CD4-positive, alpha-beta T cell treated with Interleukin-21 for 1 hour (primary cell): ENCODE measurements at regions not wholly inside any gene's neighbourhood (a gene's known extent, or its start where the extent isn't known, plus 50 kb on each side); places are given as distances from the start of the nearest gene placed in this dataset.
"Not testable (repeated sequence)": the region's sequence is repeated elsewhere in the genome, so short reads cannot be mapped to it uniquely, and the experiment has no call there.

Experiments used
- DNase-seq: peaks from one replicate; pipeline ENCODE4 v3.0.0-alpha.2; 2020

DNA sequence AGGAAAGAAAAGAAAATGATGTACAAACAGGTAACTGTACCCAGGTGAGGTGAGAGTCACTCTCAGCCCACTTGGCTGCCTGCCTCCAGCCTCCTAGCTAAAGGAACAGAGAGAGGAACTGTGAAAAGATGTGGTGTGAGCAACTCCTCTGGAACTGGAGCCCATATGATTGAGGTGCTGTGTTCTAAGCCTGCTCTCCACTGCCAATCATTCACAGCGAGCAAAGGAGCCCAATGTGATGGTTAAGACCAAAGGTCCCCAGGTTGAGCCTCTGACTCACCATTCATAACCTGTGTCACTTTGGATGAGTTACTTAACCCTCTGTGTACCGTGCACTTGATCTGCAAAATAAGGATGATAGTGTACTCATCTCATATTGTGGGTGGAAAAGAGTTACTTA, 868.1 kb upstream of the AUTS2 start:
- DNase-seq: no peak

DNA sequence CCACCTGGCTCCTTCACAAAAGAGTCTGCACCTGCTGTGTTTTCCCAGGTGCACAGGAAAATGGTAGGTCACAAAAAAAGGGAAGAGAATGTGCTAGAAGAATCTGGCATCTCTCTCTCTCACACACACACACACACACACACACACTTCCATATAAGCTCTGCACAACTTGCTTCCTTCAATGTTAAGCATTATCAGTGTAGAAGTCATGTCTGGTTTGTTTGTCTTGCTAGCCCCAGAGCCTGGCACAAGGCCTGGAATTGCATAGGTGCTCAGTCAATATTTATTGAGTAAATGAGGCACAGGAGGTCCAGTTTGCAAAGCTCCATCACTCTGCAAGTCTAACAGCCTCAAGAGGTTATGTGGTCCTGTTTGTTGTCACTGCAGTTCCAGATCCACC, 867.3 kb upstream of the AUTS2 start:
- no peak for DNase-seq

DNA sequence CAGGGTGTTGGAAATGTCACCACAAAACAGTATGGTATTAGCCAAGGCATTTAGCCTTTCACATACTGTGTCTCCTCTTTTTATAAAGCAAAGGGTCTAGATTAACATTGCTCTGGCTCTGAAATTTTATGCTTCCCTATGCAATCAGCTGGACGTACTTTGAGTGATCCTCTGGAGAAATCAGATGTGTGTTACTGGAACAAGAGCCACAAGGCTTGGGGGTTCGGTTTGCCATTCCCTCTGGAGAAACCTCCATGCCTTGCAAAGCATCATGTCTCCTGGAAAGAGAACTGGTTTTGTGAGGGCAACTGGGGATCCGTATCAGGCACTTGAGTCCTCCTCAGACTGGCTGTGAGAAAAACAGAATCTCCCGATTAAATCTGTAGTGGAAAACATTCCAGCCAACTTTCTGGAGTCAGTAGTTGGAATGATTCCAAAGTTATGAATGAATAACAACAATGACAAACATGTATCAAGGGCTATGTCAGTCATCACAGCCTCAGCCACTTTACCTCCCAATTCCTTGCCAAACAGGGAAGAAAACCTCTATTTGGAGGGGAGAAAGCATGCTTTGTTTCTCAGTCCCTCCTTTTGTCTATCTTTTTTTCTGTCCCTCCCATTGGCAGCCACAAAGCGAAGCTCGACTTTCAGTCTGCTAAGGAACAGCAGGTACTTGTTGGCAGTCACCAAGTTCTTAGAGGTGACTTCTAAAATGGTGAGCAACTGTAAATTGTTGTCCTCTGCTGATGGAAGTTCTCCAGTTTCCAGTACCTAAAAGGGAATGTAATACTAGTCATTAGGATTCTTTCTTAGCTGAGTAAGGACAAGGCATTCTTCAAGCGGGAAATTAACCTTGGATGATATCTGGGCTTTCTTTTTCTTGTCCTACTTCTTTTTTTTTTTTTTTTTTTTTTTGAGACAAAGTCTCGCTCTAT, 864.8 kb upstream of the AUTS2 start:
- DNase-seq: no peak

DNA sequence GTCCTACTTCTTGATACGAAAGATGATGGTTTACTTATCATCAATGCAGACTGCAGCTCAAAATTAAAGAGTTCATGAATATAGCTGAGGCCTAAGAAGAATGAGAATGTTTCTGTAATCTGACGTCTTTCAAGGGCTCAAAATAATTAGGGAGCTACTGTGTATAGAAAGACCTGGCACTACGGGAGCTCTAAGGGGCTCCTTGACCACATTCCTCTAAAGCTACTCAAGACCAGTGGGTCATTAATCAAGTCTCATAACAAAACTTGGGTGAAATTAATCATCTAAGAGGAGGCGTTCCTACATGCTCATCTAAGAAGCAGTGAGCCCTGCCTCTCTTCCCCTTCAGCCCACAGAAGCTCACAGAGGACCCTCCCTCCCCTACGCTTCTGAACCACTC, 863.8 kb upstream of the AUTS2 start:
- no peak for DNase-seq

DNA sequence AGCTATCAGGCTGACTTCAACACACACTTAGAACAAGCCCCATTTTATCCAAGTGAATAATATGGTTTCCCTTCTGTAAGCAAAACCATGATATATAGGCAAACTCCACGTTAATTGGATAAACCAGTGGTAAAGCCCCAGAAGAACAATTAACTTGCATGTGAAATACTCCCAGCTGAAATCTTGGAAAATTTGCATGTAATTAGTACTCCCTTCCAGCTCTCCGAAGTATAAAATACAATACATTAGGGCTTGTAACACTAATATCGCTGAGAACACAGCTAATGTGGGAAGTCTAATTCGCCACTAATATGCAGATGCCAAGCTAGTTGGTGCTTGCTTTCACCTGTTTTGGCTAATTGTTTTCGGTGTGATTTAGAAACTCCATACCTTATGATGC, 859.0 kb upstream of the AUTS2 start:
- DNase-seq: no peak

DNA sequence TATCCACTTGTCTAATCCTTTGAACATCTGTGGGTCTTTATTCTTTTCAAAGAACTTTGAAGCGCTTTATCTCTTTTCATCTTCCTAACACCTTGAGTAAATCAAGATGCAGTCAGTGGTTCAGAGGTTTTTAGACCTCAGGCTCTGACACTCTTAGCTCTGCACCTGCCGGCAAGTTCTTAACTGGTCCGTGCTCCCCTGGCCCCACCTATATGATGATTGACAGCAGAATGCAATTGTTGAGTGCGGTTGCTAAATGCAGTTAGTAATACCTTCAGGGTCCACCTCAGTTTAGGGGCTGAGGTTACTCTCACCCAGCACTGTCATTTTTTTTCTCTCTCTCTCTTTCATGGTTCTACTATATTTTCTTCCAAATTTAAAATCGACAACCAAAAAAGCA, 854.2 kb upstream of the AUTS2 start:
- no peak for DNase-seq

DNA sequence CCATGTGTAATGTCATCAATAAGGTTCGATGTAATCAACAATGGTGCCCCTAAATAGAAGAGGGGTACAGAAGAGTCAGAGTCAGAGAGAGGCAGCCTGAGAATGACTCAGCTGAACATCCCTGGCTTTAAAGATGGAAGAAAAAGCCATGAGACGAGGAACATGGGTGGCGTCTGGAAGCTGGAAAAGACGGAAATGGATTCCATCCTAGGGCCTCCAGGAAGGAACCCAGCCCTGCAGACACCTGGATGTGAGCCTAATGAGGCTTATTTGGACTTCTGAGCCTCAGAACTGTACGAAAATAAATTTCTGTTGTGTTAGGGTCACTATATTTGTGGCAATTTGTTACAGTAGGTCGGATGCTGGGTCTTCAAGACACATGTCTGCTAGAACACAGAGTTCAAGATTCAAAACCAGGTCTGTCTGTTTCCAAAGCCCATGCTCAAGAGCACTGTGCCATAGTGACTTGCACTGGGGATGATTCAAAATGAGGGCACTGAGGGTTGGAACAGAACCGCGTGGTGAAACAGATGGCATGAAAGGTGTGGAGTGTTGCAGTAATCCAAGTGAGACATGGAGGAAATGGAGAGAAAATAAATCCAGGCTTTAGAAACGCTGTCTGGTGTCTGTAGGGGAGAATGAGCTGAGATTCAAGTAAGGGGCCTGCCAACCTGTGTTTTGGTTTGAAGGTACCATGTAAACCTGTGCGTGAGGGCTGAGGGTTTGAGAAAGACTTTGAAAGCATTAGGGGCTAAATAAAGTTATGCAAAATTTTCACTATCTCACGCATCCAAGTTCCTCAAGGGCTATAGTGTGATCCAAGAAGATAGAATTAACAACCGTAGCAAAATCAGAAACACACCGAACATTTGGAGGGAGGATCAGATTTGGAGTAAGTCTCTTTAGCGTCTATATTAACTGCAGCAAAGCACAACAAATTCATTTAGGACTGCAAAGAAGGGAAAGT, 849.1 kb upstream of the AUTS2 start:
- no peak for DNase-seq

DNA sequence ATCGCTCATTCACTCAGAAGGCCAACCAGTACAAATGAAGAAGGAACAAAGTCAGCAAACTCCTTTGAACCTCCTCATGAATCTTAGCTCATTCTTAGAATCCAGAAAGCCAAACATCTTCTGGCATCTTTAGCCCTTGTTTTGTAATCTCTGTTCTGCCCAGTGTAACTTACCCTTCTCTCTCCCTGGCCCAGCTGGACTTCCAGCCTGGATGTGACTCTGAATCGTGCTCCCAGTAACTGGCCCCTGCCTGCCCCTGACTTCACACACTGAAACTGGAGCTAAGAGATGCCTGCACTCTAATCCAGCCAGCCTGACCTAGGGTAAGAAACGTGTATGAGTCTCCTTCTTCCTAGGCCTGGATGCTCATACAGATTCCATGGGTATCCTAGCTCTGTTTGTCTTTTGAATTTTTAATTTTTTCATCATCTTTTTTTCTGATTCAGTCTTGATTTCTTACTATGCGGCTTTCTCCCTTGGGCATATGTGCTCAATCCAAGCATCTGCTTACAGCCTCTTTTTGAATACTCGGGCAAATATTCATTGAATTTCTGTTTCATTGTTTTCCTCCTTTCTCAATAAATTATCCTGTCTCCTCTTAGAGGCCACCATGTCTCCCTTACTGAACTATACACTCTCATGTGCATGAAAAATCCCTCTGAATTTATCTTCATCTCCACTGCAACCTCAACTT, 845.6 kb upstream of the AUTS2 start:
- DNase-seq: no peak

DNA sequence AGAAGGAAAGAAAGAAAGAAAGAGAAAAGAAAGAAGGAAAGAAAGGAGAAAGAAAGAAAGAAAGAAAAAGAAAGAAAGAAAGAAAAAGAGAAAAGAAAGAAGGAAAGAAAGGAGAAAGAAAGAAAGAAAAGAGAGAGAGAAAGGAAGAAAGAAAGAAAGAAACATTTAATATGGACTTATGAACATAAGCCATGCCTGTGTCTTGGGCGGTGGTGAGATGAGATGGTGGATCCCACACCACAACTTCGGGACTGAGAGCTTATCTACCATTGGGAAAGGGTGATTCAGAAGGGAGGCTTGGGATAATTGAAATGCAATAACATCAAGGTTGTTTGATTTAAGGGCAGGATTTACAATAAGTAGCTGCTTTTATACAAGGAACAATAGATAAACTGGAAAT, 843.9 kb upstream of the AUTS2 start:
- DNase-seq: no peak

DNA sequence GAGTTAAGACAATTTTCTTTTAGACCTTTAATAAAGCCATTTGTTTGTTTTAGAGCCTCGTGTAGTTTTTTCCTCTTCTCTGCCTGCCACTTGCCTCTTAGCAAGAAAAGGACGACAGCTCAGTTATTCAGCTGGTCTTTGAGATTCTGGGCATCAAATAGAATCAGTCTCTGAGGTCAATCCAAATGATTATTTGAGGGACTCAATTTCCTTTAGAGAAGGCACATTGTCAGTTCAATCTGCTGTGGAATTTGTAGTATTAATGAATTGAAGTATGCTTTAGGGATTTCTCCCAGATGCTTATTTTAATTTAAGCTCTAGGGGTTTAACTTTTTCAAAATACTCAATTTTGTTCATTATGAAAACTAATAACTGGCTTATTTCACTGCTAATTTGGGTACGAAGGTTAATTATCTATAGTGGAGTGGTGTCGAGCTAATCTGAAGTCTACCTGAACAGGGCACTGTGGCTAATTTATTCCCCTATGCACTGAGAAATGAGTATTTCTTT, 841.2 kb upstream of the AUTS2 start:
- DNase-seq: no peak

DNA sequence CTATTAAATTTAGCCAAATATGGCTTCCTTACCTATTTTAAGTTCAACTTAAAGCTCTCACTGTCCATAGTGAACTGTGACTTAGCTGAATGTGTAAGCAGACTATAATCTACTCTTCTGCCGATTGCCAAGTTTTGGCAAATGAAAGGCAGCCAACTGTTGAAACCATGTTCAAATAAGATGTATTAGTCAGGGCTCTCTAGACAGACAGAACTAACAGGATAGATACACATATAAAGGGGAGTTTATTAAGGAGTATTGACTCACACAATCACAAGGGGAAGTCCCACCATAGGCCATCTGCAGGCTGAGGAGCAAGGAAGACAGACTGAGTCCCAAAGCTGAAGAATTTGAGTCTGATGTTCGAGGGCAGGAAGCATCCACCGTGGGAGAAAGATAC, 837.7 kb upstream of the AUTS2 start:
- no peak for DNase-seq

DNA sequence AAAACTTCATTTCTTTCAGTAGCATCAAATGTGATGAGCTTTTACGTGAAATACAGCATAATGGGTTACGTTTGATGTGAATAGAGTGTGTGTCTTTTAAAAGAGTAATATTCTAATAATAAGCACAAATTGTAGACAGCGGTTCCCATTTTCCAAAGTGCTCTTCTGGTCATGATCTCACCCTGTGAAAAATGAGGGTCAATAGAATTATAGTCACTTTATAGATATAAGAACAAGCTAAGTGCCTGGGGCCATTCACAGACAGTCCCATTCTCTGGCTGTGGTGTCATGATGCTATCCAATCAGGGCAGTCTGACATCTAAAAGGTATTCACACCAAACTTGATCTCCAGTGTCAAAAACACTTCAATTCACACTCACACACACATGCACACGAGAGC, 830.8 kb upstream of the AUTS2 start:
- no peak for DNase-seq

DNA sequence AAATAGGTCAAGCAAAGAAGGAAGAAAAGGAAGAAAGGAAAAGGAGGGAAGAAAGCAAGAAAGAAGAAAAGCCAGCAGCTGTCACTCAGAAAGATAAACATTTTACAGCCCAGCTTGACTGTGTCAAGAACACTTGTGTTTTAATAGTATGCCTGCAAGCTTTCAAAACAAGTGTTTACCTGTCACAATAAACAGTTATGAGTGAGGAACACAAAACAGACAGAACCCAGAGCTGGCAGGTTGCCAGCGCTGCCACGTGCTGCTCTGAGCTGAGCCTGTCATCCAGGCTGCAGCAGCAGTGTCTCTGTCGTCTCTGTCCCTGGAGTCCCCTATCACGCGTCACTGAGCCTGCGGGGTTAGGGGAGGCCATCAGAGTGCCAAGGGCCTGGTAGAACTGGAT, 827.6 kb upstream of the AUTS2 start:
- no peak for DNase-seq

DNA sequence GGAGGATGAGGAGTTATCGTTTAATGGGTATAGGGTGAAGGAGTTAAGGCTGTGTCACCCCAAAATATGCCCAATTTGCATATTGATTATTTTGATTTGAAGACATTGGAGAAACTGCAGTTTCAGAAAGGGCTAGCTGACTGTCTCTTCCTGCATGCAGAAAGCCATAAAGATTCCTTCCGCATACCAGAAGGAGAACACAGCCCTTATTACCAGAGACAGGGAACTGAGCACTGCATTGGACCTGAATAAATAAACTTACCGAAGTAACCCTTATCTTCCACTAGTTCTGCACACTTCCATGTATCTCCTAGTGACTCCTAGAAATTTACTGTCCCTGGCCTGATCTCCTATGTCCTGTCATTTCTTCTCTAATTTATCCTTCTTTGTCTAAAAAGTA, 821.9 kb upstream of the AUTS2 start:
- DNase-seq: no peak

DNA sequence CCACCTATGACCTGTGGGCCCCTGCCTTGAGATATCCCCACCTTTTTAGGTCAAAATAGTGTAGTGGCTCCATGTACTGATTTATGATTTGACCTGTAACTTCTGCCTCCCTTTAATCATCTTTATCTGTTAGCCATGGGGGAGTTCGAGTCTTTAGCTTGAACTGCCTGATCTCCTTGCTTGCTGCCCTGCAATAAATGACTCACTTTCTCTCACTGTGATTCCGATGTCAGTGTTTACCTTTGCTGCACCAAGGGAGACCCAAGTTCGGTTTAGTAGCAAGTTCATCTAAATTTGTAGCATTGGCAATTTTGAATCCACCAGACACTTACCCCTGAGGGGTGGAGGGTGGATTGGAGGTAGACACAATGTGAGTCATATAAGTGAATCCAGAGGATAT, 814.6 kb upstream of the AUTS2 start:
- DNase-seq: no peak

DNA sequence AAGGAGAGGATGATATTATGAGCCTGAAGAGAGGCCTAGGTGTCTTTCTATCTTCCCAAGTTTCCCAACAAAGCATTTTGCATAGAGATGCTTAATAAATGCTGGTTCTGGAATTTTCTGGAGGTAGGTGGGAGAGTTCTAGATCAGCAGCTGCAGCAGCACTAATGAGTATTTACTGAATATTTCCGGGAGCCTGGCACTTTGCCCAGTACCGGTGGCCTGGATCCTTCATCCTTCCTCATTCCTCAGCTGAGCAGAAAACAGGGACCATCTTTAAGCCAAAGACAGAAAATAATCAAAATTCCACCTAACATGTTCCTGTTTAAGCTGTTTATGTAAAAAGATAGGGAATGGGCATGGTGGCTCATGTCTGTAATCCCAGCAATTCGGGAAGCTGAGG, 813.2 kb upstream of the AUTS2 start:
- DNase-seq: no peak

DNA sequence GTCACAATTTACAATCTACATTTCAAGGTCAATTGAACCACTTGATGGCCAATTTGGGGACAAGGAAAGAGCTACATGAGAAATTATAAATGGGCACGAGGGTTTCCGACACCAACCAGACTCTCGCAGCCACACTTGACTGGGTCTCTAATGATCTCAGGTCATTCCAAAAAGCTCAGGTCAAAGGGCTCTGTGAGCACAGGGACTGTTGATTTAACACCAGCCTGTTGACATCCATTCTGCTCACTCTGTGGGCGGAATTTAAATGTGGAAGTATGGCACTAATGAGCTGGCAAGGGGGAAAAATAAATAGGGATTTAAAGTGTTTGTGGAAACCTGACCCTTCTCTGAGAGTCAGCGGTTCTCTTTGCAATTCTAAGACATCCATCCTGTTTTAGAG, 810.7 kb upstream of the AUTS2 start:
- DNase-seq: no peak

DNA sequence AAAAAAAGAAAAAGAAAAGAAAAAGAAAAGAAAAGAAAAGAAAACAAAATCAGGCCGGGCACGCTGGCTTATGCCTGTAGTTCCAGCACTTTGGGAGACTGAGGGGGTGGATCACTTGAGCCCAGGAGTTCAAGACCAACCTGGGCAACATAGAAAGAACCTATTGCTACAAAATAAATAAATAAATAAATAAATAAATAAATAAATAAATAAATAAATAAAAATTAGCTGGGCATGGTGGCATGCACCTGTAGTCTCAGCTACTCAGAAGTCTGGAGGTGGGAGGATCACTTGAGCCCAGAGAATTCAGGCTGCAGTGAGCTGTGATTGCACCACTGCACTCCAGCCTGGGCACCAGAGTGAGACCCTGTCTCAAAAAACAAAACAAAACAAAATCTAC, 809.7 kb upstream of the AUTS2 start:
- not testable (repeated sequence) for DNase-seq

DNA sequence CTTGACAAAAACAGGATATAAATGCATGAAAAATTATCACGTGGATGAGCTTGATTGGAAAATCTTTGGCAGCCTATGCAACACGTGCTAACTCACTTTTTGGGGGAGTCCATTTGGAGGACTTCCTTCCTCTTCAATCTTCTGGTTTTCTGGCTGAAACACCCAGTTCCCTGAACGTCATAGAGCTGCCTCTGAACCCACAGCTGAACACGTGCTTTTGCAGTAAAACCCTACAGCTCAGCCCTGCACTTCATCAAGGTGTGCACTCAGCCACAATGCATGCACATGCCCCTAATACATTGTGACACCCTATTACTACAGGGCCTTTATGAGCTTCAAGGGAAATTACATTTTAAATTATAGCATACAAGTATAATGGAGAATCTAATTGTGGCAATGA, 808.7 kb upstream of the AUTS2 start:
- no peak for DNase-seq

DNA sequence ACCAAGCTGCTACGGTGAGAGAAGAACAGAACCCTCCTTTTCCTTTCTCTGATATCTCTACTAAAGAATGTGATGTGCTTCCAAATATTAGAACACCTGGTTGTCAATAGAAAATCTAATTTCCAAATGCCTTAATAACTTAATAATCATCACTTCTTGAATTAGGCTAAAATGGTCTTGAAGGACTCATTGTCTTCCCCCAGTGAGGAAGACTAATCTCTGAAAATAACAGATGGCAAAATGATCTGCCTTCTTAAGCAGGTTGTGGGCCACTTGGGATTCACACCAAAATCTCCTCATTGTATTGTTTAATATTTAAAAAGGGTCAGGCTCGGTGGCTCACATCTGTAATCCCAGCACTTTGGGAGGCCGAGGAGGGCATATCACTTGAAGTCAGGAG, 805.9 kb upstream of the AUTS2 start:
- DNase-seq: no peak

DNA sequence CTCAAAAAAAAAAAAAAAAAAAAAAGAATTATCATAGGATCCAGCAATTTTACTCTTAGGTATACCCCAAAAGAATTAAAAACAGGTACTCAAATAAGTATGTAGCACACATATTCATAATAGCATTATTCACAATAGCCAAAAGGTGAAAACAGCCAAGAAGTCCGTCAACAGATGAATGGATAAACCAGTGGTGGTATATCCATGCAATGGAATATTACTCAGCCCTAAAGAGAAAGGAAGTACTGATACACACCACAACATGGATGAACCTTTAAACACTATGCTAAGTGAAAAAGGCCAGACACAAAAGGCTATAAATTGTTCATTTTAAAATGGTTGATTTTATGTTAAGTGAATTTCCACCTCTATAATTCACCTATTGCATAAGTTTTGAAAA, 804.8 kb upstream of the AUTS2 start:
- DNase-seq: no peak

DNA sequence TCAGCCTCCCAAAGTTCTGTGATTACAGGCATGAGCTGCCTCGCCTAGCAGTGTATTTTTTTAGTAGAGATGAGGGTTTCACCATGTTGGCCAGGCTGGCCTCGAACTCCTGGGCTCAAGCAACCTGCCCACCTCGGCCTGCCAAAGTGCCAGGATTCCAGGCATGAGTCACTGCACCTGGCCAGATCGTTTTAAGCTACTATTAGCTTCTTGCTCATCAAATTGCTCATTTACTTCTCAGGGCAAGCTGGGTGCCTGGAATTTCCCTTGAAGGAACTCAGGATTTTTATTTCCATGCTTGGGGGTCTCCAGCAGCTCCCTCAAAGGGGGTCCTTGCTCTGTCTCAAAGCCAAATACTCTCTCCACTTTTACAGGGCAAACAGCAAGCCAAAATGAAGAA, 798.0 kb upstream of the AUTS2 start:
- no peak for DNase-seq

DNA sequence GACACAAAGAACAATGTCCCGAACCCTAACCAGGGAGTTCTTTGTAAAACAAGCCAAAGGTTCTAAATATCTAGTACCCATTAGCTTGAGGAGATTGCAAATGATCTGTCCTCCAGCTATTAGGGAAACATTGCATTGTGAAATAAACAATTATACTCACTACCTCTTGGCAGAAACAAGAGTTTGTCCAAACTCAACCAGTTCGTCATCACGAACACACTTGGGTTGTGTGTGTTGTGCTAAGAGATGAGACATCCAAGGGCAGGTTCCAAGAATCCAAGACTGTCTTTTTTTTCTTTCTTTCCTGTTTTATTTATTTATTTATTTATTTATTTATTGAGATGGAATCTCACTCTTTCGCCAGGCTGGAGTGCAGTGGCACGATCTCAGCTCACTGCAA, 793.1 kb upstream of the AUTS2 start:
- no peak for DNase-seq
